H1 (cell line): ENCODE measurements at regions not wholly inside any gene's neighbourhood (a gene's known extent, or its start where the extent isn't known, plus 50 kb on each side); places are given as distances from the start of the nearest gene placed in this dataset.

Source experiments
- FOSL1 ChIP-seq: IDR thresholded peaks from 2 replicates; pipeline ENCODE4 v1.6.1; 2011; ENCODE audit warnings: mild to moderate bottlenecking, low read depth, low read length, moderate library complexity; ENCODE audit not compliant: insufficient read depth
- POLR2A ChIP-seq, 2 experiments: IDR thresholded peaks; 1 replicate in 1 of 2; 2 replicates in 1 of 2; pipeline ENCODE4 v1.6.1; 2011; ENCODE audit warnings: low read depth in 2 of 2, low read length in 2 of 2, mild to moderate bottlenecking in 2 of 2; ENCODE audit errors: control extremely low read depth in 1 of 2
- TF ChIP-seq, protein P1 (sequence below), 3 experiments: IDR thresholded peaks; 1 replicate in 2 of 3; 2 replicates in 1 of 3; pipeline versions ENCODE4 v1.5.1 to v1.6.1; 2011; ENCODE audit warnings: low read length in 3 of 3, mild to moderate bottlenecking in 3 of 3, inconsistent platforms in 2 of 3, low read depth in 1 of 3, moderate library complexity in 1 of 3; ENCODE audit not compliant: insufficient read depth in 1 of 3; ENCODE audit errors: control extremely low read depth in 1 of 3

DNA sequence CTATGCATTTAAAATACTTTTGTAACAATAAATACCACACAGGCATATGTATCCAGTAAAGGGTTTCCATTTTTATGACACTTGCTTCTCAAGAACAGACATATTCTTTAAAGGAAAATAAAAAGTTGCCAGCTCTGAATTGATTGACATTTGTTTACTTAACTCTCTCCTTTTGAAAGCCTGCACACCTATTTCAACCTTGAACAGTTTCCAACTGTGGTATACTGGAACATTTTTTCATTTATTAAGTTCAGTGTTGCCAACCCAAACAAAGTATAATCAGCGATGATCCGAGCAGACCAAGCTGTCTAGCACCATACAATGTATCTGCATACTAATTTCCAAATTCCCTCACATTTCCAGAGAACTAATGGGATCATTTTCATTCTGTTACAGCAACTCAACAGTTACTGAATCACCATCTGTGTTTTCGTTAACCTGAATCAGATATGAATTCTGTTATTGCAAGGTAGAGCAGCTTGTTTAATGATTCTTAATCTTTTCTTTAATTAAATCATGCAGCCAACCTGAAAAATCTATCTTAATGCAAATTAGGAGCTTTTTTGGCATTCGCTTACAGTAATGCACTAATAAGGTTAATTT lies 725.5 kb upstream of the ZEB2 start:
- TF ChIP-seq, protein P1, sequence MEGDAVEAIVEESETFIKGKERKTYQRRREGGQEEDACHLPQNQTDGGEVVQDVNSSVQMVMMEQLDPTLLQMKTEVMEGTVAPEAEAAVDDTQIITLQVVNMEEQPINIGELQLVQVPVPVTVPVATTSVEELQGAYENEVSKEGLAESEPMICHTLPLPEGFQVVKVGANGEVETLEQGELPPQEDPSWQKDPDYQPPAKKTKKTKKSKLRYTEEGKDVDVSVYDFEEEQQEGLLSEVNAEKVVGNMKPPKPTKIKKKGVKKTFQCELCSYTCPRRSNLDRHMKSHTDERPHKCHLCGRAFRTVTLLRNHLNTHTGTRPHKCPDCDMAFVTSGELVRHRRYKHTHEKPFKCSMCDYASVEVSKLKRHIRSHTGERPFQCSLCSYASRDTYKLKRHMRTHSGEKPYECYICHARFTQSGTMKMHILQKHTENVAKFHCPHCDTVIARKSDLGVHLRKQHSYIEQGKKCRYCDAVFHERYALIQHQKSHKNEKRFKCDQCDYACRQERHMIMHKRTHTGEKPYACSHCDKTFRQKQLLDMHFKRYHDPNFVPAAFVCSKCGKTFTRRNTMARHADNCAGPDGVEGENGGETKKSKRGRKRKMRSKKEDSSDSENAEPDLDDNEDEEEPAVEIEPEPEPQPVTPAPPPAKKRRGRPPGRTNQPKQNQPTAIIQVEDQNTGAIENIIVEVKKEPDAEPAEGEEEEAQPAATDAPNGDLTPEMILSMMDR (IDR thresholded peaks at IDR 0.05; ENCODE audit: control extremely low read depth in 1 of 3, insufficient read depth in 1 of 3, low read depth in 1 of 3, low read length in 3 of 3): no peak
- TF ChIP-seq FOSL1 (no peak), POLR2A (IDR thresholded peaks at IDR 0.05; ENCODE audit: control extremely low read depth in 1 of 2, low read depth in 2 of 2, low read length in 2 of 2) (no peak)
